Lung (tissue), 11 donors: ENCODE measurements at regions not wholly inside any gene's neighbourhood (a gene's known extent, or its start where the extent isn't known, plus 50 kb on each side); places are given as distances from the start of the nearest gene placed in this dataset.

Experiments
- ATAC-seq: fragments of 200-7000 bp; cut with Tn5 transposase; one replicate; pipeline ENCODE4 v1.9.1; 2020; ENCODE audit warnings: moderate number of reproducible peaks; ENCODE audit not compliant: insufficient read depth, low FRiP score
- DNase-seq, 3 donors: peaks; one replicate each; pipeline ENCODE4 v3.0.0-alpha.2; 2013 to 2017
- H3K27ac ChIP-seq, 2 donors: one replicate each; pipeline ENCODE4 v1.5.1; 2013; ENCODE audit warnings: mild to moderate bottlenecking in 2 of 2, moderate library complexity in 2 of 2, control low read depth in 1 of 2, inconsistent platforms in 1 of 2, low read depth in 1 of 2, low read length in 1 of 2
- H3K27me3 ChIP-seq, 3 donors: one replicate each; pipeline ENCODE4 v1.5.1; 2013; ENCODE audit warnings: low read length in 2 of 3; ENCODE audit not compliant: control insufficient read depth in 3 of 3, insufficient read depth in 3 of 3
- H3K36me3 ChIP-seq, 4 donors: one replicate each; pipeline ENCODE4 v1.5.1; 2013; ENCODE audit warnings: low read length in 4 of 4, mild to moderate bottlenecking in 1 of 4, moderate library complexity in 1 of 4; ENCODE audit not compliant: control insufficient read depth in 4 of 4, insufficient read depth in 4 of 4
- H3K4me1 ChIP-seq, 5 donors: one replicate each; pipeline ENCODE4 v1.5.1; 2013; ENCODE audit warnings: low read length in 5 of 5, mild to moderate bottlenecking in 2 of 5, moderate library complexity in 1 of 5; ENCODE audit not compliant: control insufficient read depth in 5 of 5, insufficient read depth in 5 of 5
- H3K4me3 ChIP-seq: one replicate; pipeline ENCODE4 v1.5.1; 2013; ENCODE audit warnings: mild to moderate bottlenecking, control low read depth, moderate library complexity
- H3K9ac ChIP-seq, 2 donors: one replicate each; pipeline ENCODE4 v1.5.1; 2013; ENCODE audit warnings: low read length in 2 of 2, control low read depth in 1 of 2; ENCODE audit not compliant: insufficient read depth in 1 of 2
- H3K9me3 ChIP-seq, 4 donors: one replicate each; pipeline ENCODE4 v1.5.1; 2013; ENCODE audit warnings: low read length in 3 of 4, mild to moderate bottlenecking in 1 of 4, moderate library complexity in 1 of 4; ENCODE audit not compliant: control insufficient read depth in 4 of 4, insufficient read depth in 3 of 4
- WGBS, 2 donors: extraction: QIAGEN DNeasy Blood & Tissue Kit; methylation state at CpG; one replicate each; pipeline ENCODE4 v1.1.7; 2013; 5-methylcytosine and 5-hydroxymethylcytosine counted together
- TF ChIP-seq, protein P1 (sequence below): IDR thresholded peaks from 2 replicates; pipeline ENCODE4 v1.5.1; 2012; ENCODE audit warnings: mild to moderate bottlenecking; ENCODE audit errors: control extremely low read depth, extremely low read depth
- donor health status: control.
- donor health status: control.
- donor health status: Bipolar disorder and iron deficiency.
- donor health status: healthy.
- donor health status: DM: yes; HTN: yes; CAD: no.

DNA sequence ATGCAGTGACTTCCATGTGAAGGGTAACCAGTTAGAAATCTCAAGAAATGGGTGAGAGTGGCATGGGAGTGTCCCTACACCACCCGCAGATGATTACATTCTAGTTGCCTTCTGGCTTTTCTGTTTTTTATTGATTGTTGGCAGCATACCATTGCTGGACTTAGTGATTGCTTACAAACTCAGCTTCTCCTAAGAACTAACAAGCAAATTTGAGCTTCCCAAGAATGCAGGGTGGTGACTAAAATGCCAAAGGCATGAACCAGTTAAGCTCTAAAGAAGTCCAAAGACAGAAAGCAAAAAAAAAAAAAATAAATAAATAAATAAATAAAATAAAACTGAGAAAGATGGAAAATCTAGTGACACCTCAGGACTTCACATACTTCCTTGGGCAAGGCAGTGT, 245.5 kb upstream of the PARD3B start:
- Histone ChIP-seq H3K9me3 (no peaks in the 10 kb centered on the region), H3K36me3 (no peaks in the 10 kb centered on the region), H3K27me3 (no peaks in the 10 kb centered on the region), H3K27ac (no peak overlapping the region), H3K4me3 (no peak overlapping the region), H3K9ac (no peak overlapping the region), H3K4me1 (peaks cover 0 to 31% (median 12%) of the 10 kb centered on the region in 5 donors)
- ATAC-seq (no peak), DNase-seq (no peak)
- 96% methylated on average over 1 of the region's 1 CpG for WGBS, 2 donors
- TF ChIP-seq, protein P1, sequence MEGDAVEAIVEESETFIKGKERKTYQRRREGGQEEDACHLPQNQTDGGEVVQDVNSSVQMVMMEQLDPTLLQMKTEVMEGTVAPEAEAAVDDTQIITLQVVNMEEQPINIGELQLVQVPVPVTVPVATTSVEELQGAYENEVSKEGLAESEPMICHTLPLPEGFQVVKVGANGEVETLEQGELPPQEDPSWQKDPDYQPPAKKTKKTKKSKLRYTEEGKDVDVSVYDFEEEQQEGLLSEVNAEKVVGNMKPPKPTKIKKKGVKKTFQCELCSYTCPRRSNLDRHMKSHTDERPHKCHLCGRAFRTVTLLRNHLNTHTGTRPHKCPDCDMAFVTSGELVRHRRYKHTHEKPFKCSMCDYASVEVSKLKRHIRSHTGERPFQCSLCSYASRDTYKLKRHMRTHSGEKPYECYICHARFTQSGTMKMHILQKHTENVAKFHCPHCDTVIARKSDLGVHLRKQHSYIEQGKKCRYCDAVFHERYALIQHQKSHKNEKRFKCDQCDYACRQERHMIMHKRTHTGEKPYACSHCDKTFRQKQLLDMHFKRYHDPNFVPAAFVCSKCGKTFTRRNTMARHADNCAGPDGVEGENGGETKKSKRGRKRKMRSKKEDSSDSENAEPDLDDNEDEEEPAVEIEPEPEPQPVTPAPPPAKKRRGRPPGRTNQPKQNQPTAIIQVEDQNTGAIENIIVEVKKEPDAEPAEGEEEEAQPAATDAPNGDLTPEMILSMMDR = no peak

DNA sequence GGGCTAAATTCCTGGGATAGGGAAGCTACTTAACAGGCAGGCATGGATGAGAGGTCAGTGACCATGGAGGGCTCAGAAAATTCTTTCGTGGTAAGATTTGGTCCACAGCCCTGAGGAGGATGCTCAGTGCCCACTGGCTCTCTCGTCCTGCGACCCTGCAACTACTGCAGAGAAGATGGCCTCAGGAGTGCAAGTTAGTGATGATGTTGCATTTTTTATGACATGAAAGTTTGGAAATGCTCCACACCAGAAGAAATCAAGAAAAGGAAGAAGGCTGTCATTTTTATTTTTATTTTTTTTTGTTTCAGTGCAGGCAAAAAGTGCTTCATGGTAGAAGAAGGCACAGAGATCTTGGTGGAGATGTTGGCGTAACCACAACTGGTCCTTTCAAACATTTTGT, 238.6 kb upstream of the PARD3B start:
- Histone ChIP-seq H3K9ac (no peak overlapping the region), H3K36me3 (no peaks in the 10 kb centered on the region), H3K27me3 (no peaks in the 10 kb centered on the region), H3K9me3 (no peaks in the 10 kb centered on the region), H3K4me3 (no peak overlapping the region), H3K27ac (no peak overlapping the region), H3K4me1 (no peaks in the 10 kb centered on the region)
- no peak for DNase-seq
- WGBS, 2 donors = 88 to 93% methylated on average over 4 of the region's 4 CpGs
- TF ChIP-seq, protein P1 = no peak
- no peak for ATAC-seq

DNA sequence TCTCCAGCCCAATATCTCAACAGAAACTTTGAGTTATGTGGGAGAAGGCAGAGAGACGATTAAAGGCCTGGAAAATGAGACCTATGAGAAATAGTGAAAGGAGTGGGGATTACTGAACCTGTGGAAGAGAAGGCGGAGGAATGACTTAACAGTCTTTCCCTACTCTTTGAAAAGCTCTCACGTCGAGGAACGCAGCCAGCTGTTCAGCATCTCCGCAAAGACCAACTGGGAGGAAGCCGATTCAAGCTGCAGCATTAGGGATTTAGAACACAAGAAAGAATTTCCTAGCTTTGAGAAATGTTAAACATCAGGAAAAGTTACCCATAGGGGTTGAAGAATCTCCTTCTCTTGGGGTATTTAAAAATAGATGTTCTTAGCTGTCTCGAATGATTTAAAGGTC, 233.2 kb upstream of the PARD3B start:
- Histone ChIP-seq H3K4me1 (peaks cover 0 to 5% (median 0%) of the 10 kb centered on the region in 5 donors), H3K27ac (no peak overlapping the region), H3K36me3 (no peaks in the 10 kb centered on the region), H3K27me3 (no peaks in the 10 kb centered on the region), H3K9me3 (no peaks in the 10 kb centered on the region), H3K9ac (no peak overlapping the region), H3K4me3 (no peak overlapping the region)
- no peak for DNase-seq
- 87 to 88% methylated on average over 8 of the region's 8 CpGs for WGBS, 2 donors
- ATAC-seq = no peak
- TF ChIP-seq, protein P1 = no peak

DNA sequence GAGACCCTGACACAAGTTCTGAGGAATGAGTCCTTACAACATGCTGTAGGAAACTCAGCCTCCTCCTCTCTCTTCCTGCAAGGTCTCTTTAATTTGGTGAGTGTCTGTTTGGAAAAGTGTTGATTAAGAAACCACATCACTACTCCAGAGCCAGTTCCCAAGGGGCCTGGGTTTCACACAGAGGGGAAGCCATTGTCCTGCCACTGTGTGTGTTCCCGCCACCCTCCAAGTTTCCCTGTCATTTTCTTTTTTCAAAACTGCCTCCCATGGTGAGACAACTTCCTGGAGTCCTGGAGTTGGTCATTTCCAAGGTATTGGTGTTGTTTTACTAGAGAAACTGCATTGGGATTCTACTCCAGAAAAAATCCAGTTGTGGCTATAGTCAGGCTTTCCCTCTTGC, 232.0 kb upstream of the PARD3B start:
- no peak overlapping the region for H3K4me3 ChIP-seq
- no peak overlapping the region for H3K9ac ChIP-seq
- WGBS, 2 donors = 92 to 96% methylated on average over 1 of the region's 1 CpG
- DNase-seq (no peak), ATAC-seq (no peak)
- H3K36me3 ChIP-seq = no peaks in the 10 kb centered on the region
- H3K27me3 ChIP-seq = no peaks in the 10 kb centered on the region
- no peak overlapping the region for H3K27ac ChIP-seq
- H3K9me3 ChIP-seq = no peaks in the 10 kb centered on the region
- TF ChIP-seq, protein P1 = no peak
- H3K4me1 ChIP-seq = peaks cover 0 to 5% (median 0%) of the 10 kb centered on the region in 5 donors
